GM12878 (cell line): ENCODE measurements at regions not wholly inside any gene's neighbourhood (a gene's known extent, or its start where the extent isn't known, plus 50 kb on each side); places are given as distances from the start of the nearest gene placed in this dataset.

Source experiments
- EZH2 ChIP-seq: IDR thresholded peaks from 2 replicates; pipeline ENCODE4 v1.6.1; 2012; ENCODE audit warnings: low read depth, mild to moderate bottlenecking, control low read depth, inconsistent platforms, low read length, borderline replicate concordance; ENCODE audit not compliant: control insufficient read depth
- FOS ChIP-seq: IDR thresholded peaks from 3 replicates; pipeline ENCODE4 v1.6.1; 2011; ENCODE audit warnings: borderline replicate concordance; ENCODE audit not compliant: insufficient read length; ENCODE audit errors: extremely low read depth
- KDM1A ChIP-seq: fragments of 200-600 bp; sonication (generic); IDR thresholded peaks from 2 replicates; pipeline ENCODE4 v1.6.1; 2016; ENCODE audit warnings: borderline replicate concordance
- MYC ChIP-seq: IDR thresholded peaks from 2 replicates; pipeline ENCODE4 v1.6.1; 2011; ENCODE audit warnings: mild to moderate bottlenecking, low read length, moderate library complexity, inconsistent platforms; ENCODE audit not compliant: insufficient read depth, insufficient replicate concordance, insufficient read length, severe bottlenecking
- NFYB ChIP-seq: IDR thresholded peaks from 2 replicates; pipeline ENCODE4 v1.6.1; 2011; ENCODE audit warnings: low read depth, mild to moderate bottlenecking, low read length, improper control_type of control experiment, moderate library complexity; ENCODE audit not compliant: insufficient read depth
- POLR2A ChIP-seq: IDR thresholded peaks from 2 replicates; pipeline ENCODE4 v1.6.1; 2011; ENCODE audit warnings: low read depth, mild to moderate bottlenecking, low read length
- TF ChIP-seq, protein P1 (sequence below), 3 experiments: IDR thresholded peaks in 2 of 3; conservative IDR thresholded peaks in 1 of 3; 2 replicates each; pipeline ENCODE4 v1.5.1; 2011; ENCODE audit warnings: low read depth in 3 of 3, low read length in 3 of 3, mild to moderate bottlenecking in 3 of 3, control low read depth in 2 of 3, moderate library complexity in 2 of 3, inconsistent platforms in 1 of 3, mixed read lengths in 1 of 3; ENCODE audit not compliant: control insufficient read depth in 2 of 3, insufficient read depth in 1 of 3; ENCODE audit errors: extremely low read depth in 1 of 3

DNA sequence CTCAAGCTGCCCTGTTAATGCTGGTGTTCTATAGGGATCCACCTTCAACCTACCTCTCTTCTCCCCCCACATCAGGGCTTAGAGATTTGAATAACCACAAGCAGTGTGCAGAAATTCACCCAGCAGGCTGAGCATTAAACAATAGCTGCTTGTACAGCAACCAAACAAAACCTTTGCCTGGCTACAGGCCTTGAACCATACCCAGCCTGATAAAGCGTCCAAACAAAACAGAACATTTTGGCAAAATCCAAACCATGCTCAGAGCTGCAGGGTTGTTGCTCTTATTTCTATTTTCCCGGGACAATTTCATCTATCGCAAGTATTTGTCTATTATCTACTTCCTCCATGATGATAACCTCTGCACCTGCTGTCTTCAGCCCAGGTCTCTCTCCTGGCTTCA, 142.3 kb downstream of the UNC5CL start:
- TF ChIP-seq KDM1A (no peak), EZH2 (no peak), FOS (no peak), POLR2A (no peak), NFYB (no peak), MYC (no peak)
- TF ChIP-seq, protein P1, sequence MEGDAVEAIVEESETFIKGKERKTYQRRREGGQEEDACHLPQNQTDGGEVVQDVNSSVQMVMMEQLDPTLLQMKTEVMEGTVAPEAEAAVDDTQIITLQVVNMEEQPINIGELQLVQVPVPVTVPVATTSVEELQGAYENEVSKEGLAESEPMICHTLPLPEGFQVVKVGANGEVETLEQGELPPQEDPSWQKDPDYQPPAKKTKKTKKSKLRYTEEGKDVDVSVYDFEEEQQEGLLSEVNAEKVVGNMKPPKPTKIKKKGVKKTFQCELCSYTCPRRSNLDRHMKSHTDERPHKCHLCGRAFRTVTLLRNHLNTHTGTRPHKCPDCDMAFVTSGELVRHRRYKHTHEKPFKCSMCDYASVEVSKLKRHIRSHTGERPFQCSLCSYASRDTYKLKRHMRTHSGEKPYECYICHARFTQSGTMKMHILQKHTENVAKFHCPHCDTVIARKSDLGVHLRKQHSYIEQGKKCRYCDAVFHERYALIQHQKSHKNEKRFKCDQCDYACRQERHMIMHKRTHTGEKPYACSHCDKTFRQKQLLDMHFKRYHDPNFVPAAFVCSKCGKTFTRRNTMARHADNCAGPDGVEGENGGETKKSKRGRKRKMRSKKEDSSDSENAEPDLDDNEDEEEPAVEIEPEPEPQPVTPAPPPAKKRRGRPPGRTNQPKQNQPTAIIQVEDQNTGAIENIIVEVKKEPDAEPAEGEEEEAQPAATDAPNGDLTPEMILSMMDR (IDR thresholded peaks at IDR 0.05 in 2 of 3, conservative IDR thresholded peaks at IDR 0.05 in 1 of 3; ENCODE audit: control insufficient read depth in 2 of 3, extremely low read depth in 1 of 3, insufficient read depth in 1 of 3, low read depth in 3 of 3, low read length in 3 of 3) = no peak
